ENCODE measurements at regions not wholly inside any gene's neighbourhood (a gene's known extent, or its start where the extent isn't known, plus 50 kb on each side); places are given as distances from the start of the nearest gene placed in this dataset.

DNA sequence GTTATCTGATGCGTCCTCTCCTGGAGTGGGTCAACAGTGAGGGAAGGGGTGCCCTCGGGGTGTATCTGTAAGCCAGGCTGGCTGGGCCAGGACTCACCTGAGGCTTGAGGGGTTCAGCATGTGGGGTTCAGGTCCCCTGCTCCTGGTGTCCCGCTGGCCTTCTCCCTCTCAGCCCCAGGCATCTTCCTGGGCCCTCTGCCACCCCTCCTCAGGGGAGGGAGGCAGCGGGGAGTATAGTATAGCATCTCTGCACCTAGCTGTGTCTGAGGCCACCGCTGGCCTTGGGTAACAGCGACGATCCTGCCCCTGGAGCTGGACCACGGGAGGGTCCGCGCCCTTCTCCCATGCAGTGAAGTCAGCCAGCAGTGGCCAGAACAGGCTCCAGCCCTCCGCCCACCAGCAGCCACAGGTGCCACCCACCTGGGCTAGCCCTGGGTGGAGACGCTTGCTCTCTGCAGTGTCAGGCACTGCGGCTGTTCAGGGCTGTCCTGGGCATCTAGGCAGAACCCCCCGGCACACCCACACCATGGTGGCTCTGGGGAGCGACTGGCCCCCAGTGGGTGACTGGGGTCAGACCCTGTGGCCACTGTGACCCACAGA is 110.7 kb upstream of the NKX1-1 start:
- TF ChIP-seq POLR2A (IDR thresholded peaks at IDR 0.05; ENCODE audit: low read depth, low read length) (no peak), JUN (IDR thresholded peaks at IDR 0.05; ENCODE audit: borderline replicate concordance, insufficient read depth, insufficient read length, low read depth) (no peak), EZH2 (IDR thresholded peaks at IDR 0.05; ENCODE audit: borderline replicate concordance, low read depth, low read length, severe bottlenecking) (no peak), POLR2AphosphoS5 (IDR thresholded peaks at IDR 0.05; ENCODE audit: insufficient read depth, low read depth, low read length) (no peak), MYC (IDR thresholded peaks at IDR 0.05; ENCODE audit: low read depth, low read length) (no peak), FOS (IDR thresholded peaks at IDR 0.05; ENCODE audit: borderline replicate concordance, insufficient read depth, low read length) (no peak), GATA2 (IDR thresholded peaks at IDR 0.05; ENCODE audit: insufficient read depth, insufficient read length, low read depth, low read length) (no peak)
- TF ChIP-seq, protein P1, sequence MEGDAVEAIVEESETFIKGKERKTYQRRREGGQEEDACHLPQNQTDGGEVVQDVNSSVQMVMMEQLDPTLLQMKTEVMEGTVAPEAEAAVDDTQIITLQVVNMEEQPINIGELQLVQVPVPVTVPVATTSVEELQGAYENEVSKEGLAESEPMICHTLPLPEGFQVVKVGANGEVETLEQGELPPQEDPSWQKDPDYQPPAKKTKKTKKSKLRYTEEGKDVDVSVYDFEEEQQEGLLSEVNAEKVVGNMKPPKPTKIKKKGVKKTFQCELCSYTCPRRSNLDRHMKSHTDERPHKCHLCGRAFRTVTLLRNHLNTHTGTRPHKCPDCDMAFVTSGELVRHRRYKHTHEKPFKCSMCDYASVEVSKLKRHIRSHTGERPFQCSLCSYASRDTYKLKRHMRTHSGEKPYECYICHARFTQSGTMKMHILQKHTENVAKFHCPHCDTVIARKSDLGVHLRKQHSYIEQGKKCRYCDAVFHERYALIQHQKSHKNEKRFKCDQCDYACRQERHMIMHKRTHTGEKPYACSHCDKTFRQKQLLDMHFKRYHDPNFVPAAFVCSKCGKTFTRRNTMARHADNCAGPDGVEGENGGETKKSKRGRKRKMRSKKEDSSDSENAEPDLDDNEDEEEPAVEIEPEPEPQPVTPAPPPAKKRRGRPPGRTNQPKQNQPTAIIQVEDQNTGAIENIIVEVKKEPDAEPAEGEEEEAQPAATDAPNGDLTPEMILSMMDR (IDR thresholded peaks at IDR 0.05; ENCODE audit: extremely low read depth in 1 of 2, insufficient read depth in 1 of 2, low read depth in 1 of 2, low read length in 2 of 2), result no peak
- TF ChIP-seq, protein P2, sequence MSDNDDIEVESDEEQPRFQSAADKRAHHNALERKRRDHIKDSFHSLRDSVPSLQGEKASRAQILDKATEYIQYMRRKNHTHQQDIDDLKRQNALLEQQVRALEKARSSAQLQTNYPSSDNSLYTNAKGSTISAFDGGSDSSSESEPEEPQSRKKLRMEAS (IDR thresholded peaks at IDR 0.05; ENCODE audit: insufficient read depth, insufficient read length), result no peak

Measured in endothelial cell of umbilical vein (primary cell).